HG03066 (cell line): ENCODE measurements at regions not wholly inside any gene's neighbourhood (a gene's known extent, or its start where the extent isn't known, plus 50 kb on each side); places are given as distances from the start of the nearest gene placed in this dataset.
A peak's percentile ranks its signal among the peaks of the same experiment; 100 is the strongest.

ENCODE experiments used
- ATAC-seq: cut with Tn5 transposase; IDR thresholded peaks from one replicate; pipeline ENCODE4 v1.9.1; 2021; ENCODE audit warnings: low read depth; ENCODE audit not compliant: unreplicated experiment

DNA sequence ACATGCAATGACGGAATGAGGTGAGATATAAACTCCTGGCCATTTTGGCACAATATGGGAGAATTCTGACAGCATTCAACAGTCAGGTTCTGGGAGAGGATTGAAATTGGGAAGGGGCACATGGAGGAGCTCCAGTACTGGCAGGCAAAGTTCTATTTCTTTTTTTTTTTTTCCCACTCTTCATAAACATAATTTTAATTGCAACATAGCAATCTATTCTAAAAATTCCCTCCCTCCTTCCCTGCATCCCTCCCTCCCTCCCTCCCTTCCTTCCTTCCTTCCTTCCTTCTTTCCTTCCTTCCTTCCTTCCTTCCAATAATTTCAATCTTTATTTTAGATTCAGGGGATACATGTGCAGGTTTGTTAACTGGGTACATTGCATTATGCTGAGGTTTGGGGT lies 93.2 kb downstream of the PTCSC3 start:
- no peak for ATAC-seq

DNA sequence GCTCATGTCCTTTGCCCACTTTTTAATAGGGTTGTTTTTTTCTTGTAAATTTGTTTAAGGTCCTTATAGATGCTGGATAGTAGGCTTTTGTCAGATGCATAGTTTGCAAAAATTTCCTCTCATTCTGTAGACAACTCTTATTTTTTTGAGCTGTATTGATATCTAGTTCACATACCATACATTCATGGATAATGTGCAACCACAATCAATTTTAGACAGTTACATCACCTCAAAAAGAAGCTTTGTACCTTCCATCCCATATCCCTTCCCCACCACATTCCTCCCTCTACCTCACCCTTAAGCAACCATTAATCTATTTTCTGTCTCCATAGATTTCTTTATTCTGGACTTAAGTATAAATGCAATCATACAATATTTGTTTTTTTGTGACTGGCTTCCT lies 98.4 kb downstream of the PTCSC3 start:
- ATAC-seq: no peak

DNA sequence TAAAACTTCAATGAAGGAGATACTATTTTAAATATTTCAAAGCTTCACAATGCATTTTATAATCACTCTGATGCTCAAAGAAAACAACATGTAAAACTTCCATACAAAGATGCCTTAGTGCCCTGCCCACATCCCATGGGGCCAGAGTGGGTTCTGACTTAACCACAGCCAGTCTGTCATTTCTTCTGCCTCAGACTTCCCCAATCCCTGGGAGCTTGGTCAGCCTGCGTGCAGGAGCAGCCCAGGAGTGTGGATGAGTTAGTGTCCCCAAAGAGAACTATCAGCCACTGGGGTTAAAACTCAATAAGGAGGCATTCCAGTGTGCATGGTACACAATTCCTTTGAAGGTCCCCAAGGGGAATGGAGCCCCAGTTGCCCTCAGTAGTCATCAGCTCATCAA lies 100.3 kb downstream of the PTCSC3 start:
- no peak for ATAC-seq

DNA sequence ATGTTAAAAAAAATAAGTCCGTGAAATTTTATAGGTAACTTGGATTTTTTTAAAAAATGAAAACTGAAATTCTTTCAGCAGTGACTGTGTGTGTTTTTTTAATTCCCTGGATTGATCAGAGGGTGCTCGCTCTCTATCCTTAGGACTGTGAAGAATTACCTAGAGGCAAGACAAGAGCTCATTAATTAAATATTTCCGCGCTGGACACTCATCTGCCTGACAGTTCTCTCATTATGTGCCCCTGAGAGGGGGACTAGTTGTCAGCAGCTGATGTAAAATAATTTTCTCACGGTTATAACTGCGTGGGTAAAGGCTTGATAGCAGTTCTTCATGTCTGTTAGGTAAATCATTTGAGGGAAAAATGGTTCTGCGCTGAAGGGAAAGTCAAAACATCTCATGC lies 101.3 kb downstream of the PTCSC3 start:
- ATAC-seq: no peak

DNA sequence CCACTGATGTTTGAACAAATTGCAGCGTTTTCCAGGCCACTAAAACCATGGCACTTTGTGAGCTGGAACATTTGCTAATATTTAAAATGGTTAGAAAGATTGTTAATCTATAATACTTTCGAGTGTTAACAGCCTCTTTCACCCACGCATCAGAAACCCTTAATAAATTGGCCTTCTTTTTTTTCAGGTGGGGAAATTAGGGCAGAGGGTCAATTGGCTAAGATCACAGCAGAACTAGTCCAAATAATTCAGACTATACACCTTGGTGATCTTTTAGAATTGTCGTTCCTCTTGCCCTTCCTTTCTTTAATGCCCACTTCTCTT lies 105.8 kb downstream of the PTCSC3 start:
- no peak for ATAC-seq

DNA sequence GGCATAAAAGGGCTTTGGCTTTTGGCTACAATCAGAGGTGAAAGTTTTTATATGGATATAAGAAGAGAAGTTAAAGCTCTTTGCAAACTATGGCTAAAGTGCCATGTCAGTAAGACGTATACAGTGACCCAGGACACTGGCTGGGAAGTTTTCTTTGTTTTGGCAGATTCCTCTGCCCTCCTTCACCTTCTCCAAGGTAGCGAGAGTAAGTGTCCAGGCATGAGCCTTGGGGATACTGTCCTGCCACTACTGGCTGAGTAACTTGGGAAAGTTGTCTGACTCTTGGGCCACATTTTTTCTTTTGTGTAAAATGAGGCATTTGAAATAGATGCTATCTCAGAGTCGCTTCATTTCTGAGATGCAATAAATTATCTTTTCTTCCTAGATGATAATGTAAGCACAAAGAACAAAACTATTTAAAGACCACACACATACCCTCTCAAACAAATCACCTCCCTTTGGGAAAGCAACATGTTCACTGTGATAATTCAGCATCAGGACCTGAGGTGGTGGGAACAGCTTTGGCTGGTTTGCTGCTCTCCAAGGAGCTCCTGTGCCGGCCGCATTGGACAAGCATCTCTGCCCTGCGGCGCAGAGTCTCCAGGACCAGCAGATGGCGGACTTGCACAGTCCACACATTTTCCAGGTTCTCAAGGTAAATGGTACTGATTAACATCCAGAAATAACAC lies 106.3 kb downstream of the PTCSC3 start:
- ATAC-seq: no peak

DNA sequence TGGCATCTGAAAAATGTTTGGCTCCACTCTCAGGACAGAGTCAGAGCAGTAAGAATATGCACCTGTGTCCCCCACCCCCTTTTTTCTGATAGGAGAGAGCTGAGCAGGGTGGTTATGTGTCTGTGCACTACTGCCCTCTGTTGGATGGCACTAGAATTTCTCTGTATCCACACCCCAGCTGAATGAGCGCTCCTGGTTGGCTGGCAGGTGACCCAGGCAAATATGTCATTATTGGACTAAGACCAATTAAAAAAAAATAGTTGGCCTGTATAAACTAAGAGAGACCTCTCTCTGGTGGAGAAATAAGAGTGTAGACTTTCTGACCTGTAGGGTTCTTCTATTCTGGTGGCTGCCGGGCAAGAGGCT lies 107.0 kb downstream of the PTCSC3 start:
- peak; percentile 69 for ATAC-seq

DNA sequence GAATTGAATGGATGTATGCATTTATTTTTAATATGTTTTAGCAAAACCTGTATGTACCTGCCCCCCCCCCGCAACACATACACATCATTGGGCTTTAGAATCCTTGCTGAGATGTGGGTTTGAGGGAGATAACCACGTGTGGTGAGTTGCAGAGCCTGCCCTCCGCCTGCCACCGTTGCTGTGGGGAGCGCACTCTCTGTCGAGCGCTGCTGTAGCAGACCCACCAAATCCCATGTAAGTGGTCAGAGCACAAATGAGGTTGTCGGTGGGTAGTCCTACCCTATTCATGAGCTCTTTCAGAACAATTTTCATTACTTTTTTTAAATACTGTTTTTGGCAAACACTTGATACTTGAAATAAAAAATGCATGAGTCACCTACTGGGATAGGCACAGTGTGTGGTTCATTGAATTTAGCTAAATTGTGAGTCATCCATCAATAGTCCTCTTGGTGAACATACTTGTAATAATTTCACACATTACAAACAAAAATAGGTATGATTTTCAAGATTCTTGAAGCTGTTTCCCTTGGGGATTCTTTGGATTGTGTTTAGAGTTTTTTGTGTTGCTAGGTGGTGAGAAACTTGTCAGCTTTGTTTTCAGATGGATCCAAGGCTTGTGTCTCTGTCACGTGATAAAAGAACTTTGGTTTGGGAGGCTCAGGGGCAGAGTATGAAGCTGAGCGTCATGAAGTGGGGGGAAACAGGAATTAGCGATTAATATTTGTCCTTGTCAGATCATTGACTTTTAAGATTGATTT lies 107.6 kb downstream of the PTCSC3 start:
- ATAC-seq: no peak

DNA sequence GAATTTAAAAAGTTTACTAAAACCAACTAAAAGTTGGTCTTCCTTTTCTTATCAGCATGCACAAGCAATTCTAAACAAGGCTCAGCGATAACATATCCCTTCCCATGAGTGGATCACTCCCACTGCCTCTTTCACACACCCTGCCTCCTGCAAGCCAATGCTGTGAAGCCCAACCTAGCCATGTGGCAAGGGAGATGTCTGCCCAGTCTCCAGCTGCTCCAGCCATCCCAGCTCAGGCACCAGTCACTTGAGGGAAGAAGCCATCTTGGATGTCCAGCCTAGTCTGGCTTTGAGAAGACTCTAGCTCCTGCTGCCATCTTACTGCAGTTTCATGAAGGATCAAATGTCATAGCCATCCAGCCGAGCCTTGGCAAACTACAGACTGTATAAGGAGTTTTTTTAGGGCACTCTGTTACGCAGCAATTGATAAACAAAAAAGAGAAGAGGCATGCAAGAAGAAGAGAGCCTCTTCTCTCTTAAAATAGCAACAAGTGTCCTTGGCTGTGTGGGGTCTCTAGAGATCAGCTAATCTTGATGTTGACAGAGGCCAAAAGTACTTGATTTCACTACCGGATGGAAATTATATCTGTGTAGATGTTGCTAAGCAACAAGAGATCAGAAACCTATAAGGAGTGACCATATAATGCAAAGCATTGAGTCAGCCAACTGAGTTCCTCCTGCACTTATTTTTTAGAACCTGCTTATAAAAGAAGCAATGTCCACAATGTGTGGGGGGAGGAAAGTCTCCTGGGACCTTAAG lies 108.9 kb downstream of the PTCSC3 start:
- ATAC-seq: no peak

DNA sequence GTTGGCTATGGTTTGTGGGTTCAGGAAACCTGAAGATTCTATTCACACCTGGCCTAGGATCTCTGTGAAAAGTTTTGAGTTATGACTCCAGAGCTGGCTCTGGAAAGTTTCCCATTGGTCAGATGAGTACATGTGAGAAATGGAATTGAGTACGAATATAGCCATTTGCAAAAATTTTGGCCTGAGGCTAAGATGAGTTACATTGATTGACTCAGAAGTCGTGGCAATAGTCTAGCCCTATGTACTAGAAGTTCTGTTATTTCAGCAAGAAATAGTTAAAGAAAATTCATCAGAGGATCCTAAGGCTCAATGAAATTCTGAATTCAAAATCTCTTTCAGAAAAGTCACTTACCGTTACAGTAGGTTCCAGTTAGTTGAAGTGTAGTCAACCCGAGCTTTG lies 109.9 kb downstream of the PTCSC3 start:
- no peak for ATAC-seq

DNA sequence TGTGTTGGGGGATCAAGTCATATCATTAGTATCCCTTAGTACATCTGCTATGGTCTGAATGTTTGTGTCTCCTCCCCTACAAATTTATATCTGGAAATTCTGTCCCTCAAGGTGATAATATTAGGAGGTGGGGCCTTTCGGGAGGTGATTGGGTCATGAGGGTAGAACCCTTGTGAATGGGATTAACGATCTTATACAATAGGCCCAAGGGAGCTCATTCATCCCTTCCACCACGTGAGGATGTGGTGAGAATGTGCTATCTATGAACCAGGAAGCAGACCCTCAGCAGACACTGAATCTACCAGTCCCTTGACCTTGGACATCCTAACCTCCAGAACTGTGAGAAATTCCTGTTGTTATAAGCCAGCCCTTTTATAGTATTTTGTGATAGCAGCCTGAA lies 110.7 kb downstream of the PTCSC3 start:
- no peak for ATAC-seq

DNA sequence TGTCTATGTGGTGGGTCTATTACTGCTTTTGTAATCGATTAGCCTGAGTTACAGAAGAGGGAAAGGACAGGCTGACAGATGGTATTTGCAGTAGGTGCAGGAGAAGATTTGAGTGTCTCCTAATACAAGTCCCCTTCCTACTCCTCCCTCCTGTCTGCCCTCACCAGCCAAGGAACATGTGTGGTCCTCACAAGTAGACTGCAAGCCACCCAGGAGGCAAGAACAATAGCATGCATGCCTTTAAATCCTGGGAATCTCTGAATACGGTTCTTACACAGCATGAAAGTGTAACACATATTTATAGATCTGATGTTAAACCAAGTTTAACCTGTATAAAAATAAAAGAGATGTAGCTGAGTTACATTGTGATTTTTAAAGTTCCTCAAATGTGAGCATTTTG lies 117.0 kb downstream of the PTCSC3 start:
- no peak for ATAC-seq

DNA sequence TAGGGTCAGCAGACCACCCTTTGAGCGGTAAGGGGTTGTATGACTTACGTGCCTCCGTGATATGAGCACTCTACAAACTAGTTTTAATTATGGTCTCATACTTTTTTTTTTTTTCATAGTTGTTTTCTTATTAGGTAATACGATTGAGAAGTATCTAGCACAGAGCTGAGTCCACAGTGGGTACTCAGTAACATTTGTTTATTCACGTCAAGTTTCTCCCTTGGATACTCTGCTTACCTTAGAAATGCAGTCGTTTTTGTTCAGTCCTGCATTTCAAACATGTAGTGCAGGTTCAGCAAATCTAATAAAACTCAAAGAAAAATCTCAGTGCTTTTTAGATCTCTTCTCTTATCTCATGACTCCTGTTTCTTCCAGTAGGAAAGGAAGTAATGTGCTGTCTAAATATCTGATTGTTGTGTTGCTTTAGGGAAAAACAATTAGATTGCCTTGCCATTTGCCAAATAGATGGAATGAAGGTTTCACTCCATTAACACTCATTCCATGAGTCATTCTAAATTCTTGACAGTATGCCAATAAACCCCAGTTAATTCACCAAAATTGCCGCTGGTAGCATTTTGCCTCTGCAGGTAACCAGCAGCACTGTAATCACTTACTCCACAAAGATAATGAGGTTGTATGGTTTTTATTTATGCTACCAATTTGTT lies 118.9 kb downstream of the PTCSC3 start:
- ATAC-seq: no peak

DNA sequence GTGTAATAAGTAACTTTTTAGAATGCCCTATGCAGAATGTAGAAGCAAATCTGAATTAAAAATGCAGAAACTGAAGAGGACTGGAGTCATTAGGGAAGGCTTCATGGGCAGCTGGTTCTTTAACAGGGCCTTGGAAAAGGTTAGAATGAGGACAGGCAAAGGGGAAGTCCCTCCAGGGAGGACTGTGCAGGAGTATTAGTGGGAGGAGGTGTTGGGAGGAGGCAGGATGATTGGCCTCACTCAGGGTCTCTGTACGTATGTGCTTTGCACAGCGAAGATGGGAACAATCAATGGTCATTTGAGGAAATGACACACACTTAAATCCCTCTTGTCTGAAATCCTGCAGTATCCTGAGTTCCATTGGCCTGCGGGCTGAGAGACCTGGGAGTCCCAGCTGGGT lies 119.7 kb downstream of the PTCSC3 start:
- no peak for ATAC-seq

DNA sequence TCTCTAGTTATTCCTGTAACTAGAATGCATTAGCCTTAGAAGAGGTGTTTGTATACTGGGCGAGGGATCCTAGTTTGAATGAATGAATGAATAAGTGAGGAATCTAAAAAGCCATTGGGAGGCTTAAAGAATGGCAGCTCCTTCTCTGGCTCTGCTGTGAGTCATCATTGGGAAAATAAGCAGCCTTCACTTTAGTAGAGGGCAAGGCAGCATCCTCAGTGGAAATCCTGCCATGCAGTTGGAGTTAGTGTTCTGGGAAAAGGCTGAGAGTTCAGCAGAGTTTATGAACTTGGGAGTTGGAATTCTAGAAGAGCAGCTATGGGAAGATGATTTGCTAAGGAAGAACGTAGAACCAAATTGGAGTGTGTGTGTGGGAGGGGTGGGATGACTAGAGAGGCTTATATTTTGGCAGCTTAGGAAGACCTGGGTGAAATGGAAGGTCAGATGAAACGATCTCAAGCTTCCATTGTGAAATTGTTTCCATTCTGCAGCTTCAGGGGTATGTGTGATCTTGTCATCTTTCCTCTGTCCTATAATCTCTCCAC lies 120.8 kb downstream of the PTCSC3 start:
- no peak for ATAC-seq

DNA sequence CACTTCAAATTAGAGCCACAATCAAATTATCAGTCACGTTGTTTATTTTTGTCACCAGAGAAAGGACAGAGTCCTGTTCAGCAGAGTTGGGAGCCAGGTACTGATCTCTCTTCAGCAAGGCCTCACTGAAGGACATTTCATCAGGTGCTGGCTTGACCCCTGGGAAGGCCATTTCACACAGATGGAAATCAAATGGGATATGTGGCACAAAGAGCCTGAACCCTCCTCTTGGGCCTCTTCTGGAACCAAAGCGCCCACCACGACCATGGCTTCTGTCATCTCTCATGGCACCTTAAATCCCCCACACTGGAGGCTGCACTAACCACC lies 121.5 kb downstream of the PTCSC3 start:
- ATAC-seq: no peak

DNA sequence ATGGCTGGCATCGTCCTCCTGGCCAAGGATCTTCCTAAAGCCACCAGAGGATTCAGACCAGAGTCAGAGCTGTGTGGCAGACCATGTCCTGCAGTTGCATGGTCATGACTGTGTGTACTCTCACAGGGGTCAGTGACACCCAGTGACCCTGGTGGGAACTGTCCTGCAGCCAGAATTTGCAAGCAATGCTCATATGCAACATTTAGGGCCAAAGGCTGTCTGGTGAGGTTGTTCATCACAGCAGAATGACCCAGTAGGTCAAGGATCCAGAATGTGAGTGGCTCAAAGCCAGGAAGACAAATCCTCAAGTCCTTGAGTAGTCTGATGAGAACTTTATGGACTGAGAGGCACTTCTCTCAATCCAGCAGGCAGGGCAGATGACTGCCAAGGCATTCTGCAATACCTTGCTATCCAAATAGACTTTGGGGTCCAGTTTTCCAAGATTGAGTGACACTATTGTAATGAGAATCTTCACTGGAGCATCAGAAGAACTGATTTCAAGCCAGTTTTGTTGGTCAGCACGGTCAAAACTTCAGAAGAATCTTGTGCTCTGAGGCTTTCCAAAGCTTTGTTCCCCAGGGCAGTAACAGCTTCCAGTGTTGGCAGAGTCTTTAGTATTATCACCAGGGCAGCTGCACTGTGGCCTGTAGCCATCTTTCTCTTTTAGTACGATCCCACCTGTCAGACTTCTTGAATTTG lies 122.0 kb downstream of the PTCSC3 start:
- no peak for ATAC-seq

DNA sequence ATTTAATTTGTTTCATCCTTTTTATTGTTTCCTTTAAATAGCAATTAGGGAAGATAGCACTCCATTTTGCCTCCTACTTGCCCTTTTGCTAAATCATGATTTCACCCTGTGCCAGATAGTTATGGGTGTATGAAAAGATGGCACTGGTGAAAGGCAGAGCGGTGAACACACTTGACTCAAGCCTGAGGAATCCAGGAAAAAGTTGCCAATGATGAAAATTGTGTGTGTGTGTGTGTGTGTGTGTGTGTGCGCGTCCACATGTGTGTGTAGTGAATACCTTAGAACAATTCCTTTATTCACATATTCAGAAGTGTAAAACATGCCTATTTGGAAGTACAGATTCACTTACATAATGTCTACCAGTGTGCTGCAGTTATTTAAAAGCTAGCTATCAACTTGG lies 123.8 kb downstream of the PTCSC3 start:
- ATAC-seq: no peak

DNA sequence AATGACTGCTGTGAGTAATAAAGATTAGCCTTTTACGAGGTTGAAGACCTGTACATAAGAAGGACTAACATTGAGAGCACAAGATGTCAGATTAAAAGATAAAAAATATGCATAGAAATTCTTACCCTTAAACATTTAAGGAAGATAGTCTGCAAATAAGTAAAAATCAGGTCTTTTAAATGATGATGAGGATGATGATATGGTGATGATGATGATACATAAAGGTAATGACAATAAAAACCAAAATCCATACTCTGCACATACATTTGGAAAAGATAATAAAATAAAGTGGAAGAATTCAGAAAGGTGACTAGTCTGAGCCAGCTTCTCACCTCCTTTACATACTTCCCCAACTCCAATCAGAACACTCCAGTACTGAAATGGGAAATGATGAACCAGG lies 124.5 kb downstream of the PTCSC3 start:
- no peak for ATAC-seq

DNA sequence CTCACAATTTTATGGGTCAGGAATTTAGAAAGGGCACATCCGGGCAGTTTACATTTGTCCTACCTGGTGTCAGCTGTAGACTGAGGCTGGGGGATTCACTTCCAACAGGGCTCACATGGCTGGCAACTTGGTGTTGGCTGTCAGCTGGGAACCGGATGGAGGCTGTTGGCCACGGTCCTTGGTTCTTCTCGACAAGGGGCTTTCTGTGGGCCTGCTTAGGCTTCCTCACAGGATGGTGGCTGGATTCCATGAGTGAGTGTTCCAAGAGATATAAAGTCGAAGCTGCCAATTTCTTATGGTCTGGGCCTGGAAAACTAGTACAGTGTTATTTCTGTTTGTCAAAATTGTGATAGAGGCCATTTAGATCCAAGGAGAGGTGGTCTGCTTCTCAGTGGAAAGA lies 127.9 kb downstream of the PTCSC3 start:
- no peak for ATAC-seq

DNA sequence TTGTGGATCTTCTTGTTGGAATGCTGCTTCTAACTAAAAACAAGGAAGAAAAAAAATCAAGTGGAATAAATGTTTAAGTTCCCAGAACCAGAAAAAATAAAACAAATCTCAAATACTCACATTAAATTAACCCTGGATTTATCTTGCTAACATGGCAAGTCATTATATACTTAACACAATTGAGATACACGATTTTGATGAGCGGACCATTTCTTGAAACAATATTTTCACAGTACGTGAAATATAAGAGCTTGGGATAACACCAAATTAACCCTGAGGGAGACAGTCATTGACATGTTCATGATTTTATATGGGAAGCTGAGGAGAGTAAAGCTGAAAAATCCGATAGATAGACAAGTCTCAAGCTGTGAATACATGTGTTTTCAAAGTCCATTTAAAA lies 128.6 kb downstream of the PTCSC3 start:
- no peak for ATAC-seq
